ENCODE measurements at regions not wholly inside any gene's neighbourhood (a gene's known extent, or its start where the extent isn't known, plus 50 kb on each side); places are given as distances from the start of the nearest gene placed in this dataset.

DNA sequence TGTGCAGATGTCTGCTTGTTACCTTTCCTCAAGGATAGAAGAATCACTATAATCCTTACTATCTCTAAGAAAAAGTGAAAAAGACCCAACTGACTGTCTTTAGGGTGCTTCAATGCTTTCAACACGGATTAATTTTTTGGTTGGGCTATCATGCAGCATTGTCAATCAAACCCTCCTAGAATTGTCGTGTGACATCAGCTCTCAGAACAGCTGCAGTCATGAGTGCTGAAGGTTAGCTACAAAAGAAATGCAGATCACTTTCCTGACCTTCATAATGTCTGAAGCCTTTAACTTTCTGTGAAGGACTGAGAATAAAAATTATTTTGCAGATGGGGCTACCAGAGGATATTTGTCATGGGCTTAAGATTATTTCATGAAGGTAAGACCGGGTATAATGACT lies 107.9 kb upstream of the EFNA5 start:
- no peak for ATAC-seq (ENCODE audit: low read depth)
- WGBS (ENCODE audit: insufficient coverage): 88% methylated on average over 2 of the region's 3 CpGs
- Mint-ChIP-seq H3K4me1 (no peaks in the 10 kb centered on the region), H3K27ac (no peak overlapping the region), H3K27me3 (no peaks in the 10 kb centered on the region), H3K4me3 (no peak overlapping the region), H3K9me3 (ENCODE audit: insufficient read depth) (no peaks in the 10 kb centered on the region)
- Histone ChIP-seq H3K79me2 (ENCODE audit: control insufficient read depth, insufficient read depth, low read length) (no peaks in the 10 kb centered on the region), H3K36me3 (replicated peaks in 1 of 2; ENCODE audit: control extremely low read depth in 1 of 2, control insufficient read depth in 1 of 2, extremely low read depth in 1 of 2, insufficient read depth in 2 of 2, low read length in 1 of 2) (no peaks in the 10 kb centered on the region), H3K4me1 (ENCODE audit: control insufficient read depth in 2 of 2, insufficient read depth in 2 of 2, low read length in 2 of 2) (no peaks in the 10 kb centered on the region), H4K20me1 (ENCODE audit: control insufficient read depth, insufficient read depth, low read length, poor library complexity, severe bottlenecking) (no peaks in the 10 kb centered on the region), H3K4me2 (replicated peaks; ENCODE audit: low read depth, low read length, poor library complexity, severe bottlenecking) (no peak overlapping the region), H3K27me3 (replicated peaks in 1 of 4; ENCODE audit: control extremely low read depth in 1 of 4, control insufficient read depth in 3 of 4, insufficient read depth in 4 of 4, low read length in 3 of 4) (no peaks in the 10 kb centered on the region), H3K4me3 (ENCODE audit: control extremely low read depth in 1 of 5, extremely low read depth in 1 of 5, insufficient read depth in 1 of 5, low read depth in 2 of 5, low read length in 4 of 5) (no peak overlapping the region), H3K9me3 (ENCODE audit: control extremely low read depth in 1 of 3, control insufficient read depth in 2 of 3, insufficient read depth in 1 of 3, low read length in 2 of 3) (no peaks in the 10 kb centered on the region), H3K9ac (ENCODE audit: low read length) (no peak overlapping the region), H3K27ac (ENCODE audit: low read length in 2 of 2) (no peak overlapping the region), H2AFZ (ENCODE audit: insufficient read depth, low read depth, low read length, poor library complexity, severe bottlenecking) (no peak overlapping the region)
- DNase-seq: no peak
- ChIA-PET POLR2A (no interaction called here), CTCF (no interaction called here)
- intact Hi-C loops (cut with micrococcal nuclease): no loop called here
- no peak for TF ChIP-seq EZH2 (IDR thresholded peaks at IDR 0.05; ENCODE audit: borderline replicate concordance, insufficient read depth, low read depth, low read length, poor library complexity, severe bottlenecking)
- TF ChIP-seq, protein P1, sequence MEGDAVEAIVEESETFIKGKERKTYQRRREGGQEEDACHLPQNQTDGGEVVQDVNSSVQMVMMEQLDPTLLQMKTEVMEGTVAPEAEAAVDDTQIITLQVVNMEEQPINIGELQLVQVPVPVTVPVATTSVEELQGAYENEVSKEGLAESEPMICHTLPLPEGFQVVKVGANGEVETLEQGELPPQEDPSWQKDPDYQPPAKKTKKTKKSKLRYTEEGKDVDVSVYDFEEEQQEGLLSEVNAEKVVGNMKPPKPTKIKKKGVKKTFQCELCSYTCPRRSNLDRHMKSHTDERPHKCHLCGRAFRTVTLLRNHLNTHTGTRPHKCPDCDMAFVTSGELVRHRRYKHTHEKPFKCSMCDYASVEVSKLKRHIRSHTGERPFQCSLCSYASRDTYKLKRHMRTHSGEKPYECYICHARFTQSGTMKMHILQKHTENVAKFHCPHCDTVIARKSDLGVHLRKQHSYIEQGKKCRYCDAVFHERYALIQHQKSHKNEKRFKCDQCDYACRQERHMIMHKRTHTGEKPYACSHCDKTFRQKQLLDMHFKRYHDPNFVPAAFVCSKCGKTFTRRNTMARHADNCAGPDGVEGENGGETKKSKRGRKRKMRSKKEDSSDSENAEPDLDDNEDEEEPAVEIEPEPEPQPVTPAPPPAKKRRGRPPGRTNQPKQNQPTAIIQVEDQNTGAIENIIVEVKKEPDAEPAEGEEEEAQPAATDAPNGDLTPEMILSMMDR (IDR thresholded peaks at IDR 0.05): no peak

DNA sequence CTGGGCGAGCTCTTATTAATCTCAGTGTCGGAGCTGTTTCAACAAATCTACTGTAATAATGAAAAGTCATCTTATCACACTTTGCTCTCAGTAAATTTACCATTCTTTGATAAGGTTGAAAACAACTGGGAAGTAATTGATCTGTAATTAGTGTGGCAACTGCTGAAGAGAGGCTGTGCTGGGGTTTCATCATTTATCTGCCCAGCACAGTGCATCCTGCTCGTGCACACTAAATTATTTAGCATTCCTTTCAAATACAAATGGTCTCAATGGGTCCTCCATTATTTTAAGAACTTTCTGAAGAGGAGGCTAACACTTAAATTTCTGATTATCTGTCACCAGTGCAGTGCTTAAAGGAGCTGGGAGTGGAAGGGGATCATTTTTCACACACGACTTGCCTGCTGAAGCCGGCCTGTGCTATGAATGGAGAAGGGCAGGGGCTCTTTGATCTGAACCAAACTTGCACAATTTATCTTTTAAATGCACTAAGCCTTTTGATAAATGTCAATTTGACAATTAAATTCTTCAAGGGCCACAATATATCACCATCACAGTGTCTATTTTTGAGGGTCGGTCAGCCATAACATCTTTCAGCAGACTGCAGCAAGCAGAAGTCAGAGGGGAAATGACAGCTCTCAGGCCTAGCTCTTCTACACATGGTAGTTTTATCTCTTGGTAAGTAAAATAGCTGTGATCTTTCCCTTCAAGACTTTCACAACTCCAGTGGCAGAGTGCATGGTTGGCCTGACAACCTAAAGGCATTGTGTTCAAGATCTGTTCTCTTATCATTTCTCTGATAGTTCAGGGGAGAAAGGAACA lies 106.4 kb upstream of the EFNA5 start:
- Histone ChIP-seq H3K36me3 (replicated peaks in 1 of 2; ENCODE audit: control extremely low read depth in 1 of 2, control insufficient read depth in 1 of 2, extremely low read depth in 1 of 2, insufficient read depth in 2 of 2, low read length in 1 of 2) (no peaks in the 10 kb centered on the region), H3K9ac (ENCODE audit: low read length) (no peak overlapping the region), H3K4me2 (replicated peaks; ENCODE audit: low read depth, low read length, poor library complexity, severe bottlenecking) (no peak overlapping the region), H3K27ac (ENCODE audit: low read length in 2 of 2) (no peak overlapping the region), H3K4me3 (ENCODE audit: control extremely low read depth in 1 of 5, extremely low read depth in 1 of 5, insufficient read depth in 1 of 5, low read depth in 2 of 5, low read length in 4 of 5) (no peak overlapping the region), H3K79me2 (ENCODE audit: control insufficient read depth, insufficient read depth, low read length) (no peaks in the 10 kb centered on the region), H2AFZ (ENCODE audit: insufficient read depth, low read depth, low read length, poor library complexity, severe bottlenecking) (no peak overlapping the region), H4K20me1 (ENCODE audit: control insufficient read depth, insufficient read depth, low read length, poor library complexity, severe bottlenecking) (no peaks in the 10 kb centered on the region), H3K4me1 (ENCODE audit: control insufficient read depth in 2 of 2, insufficient read depth in 2 of 2, low read length in 2 of 2) (no peaks in the 10 kb centered on the region), H3K9me3 (ENCODE audit: control extremely low read depth in 1 of 3, control insufficient read depth in 2 of 3, insufficient read depth in 1 of 3, low read length in 2 of 3) (no peaks in the 10 kb centered on the region), H3K27me3 (replicated peaks in 1 of 4; ENCODE audit: control extremely low read depth in 1 of 4, control insufficient read depth in 3 of 4, insufficient read depth in 4 of 4, low read length in 3 of 4) (no peaks in the 10 kb centered on the region)
- ATAC-seq (ENCODE audit: low read depth): no peak
- DNase-seq: no peak
- intact Hi-C loops (cut with micrococcal nuclease): no loop called here
- ChIA-PET POLR2A (no interaction called here), CTCF (no interaction called here)
- no peaks in the 10 kb centered on the region for H3K9me3 Mint-ChIP-seq (ENCODE audit: insufficient read depth)
- no peak overlapping the region for H3K27ac Mint-ChIP-seq
- no peak overlapping the region for H3K4me3 Mint-ChIP-seq
- TF ChIP-seq EZH2 (IDR thresholded peaks at IDR 0.05; ENCODE audit: borderline replicate concordance, insufficient read depth, low read depth, low read length, poor library complexity, severe bottlenecking): no peak
- TF ChIP-seq, protein P1 (IDR thresholded peaks at IDR 0.05): no peak
- H3K27me3 Mint-ChIP-seq: no peaks in the 10 kb centered on the region
- H3K4me1 Mint-ChIP-seq: no peaks in the 10 kb centered on the region
- WGBS (ENCODE audit: insufficient coverage): no CpG with 5 or more reads among the region's 6 CpGs
